ENCODE measurements at regions not wholly inside any gene's neighbourhood (a gene's known extent, or its start where the extent isn't known, plus 50 kb on each side); places are given as distances from the start of the nearest gene placed in this dataset.

GRCh38 chr21:27713154-27714109 lies 746.5 kb upstream of the ADAMTS5 start:
- DNase-seq (ENCODE audit: low read depth in 3 of 3) = no peak

GRCh38 chr21:27704567-27705166 lies 737.8 kb upstream of the ADAMTS5 start:
- no peak for DNase-seq (ENCODE audit: low read depth in 3 of 3)

- no peak for DNase-seq (ENCODE audit: low read depth in 3 of 3)
Measured at GRCh38 chr21:27703791-27704190, 736.9 kb upstream of the ADAMTS5 start.

GRCh38 chr21:27700974-27701614 lies 734.2 kb upstream of the ADAMTS5 start:
- peak in 2 of 3 experiments; percentile 3 to 13 for DNase-seq (ENCODE audit: low read depth in 3 of 3)

- no peak for DNase-seq (ENCODE audit: low read depth in 3 of 3)
Measured at GRCh38 chr21:27695246-27695645, 728.4 kb upstream of the ADAMTS5 start.

GRCh38 chr21:27694667-27695066 lies 727.8 kb upstream of the ADAMTS5 start:
- no peak for DNase-seq (ENCODE audit: low read depth in 3 of 3)

- DNase-seq (ENCODE audit: low read depth in 3 of 3) = no peak
Measured at GRCh38 chr21:27693376-27693775, 726.5 kb upstream of the ADAMTS5 start.

GRCh38 chr21:27691516-27691915 lies 724.6 kb upstream of the ADAMTS5 start:
- no peak for DNase-seq (ENCODE audit: low read depth in 3 of 3)

GRCh38 chr21:27691006-27691405 lies 724.1 kb upstream of the ADAMTS5 start:
- DNase-seq (ENCODE audit: low read depth in 3 of 3) = no peak

GRCh38 chr21:27690426-27690825 lies 723.5 kb upstream of the ADAMTS5 start:
- no peak for DNase-seq (ENCODE audit: low read depth in 3 of 3)

GRCh38 chr21:27688773-27689172 lies 721.9 kb upstream of the ADAMTS5 start:
- no peak for DNase-seq (ENCODE audit: low read depth in 3 of 3)

- no peak for DNase-seq (ENCODE audit: low read depth in 3 of 3)
Measured at GRCh38 chr21:27683292-27683691, 716.4 kb upstream of the ADAMTS5 start.

GRCh38 chr21:27681841-27682240 lies 715.0 kb upstream of the ADAMTS5 start:
- DNase-seq (ENCODE audit: low read depth in 3 of 3) = no peak

GRCh38 chr21:27681038-27681437 lies 714.1 kb upstream of the ADAMTS5 start:
- no peak for DNase-seq (ENCODE audit: low read depth in 3 of 3)

GRCh38 chr21:27680181-27680580 lies 713.3 kb upstream of the ADAMTS5 start:
- DNase-seq (ENCODE audit: low read depth in 3 of 3) = no peak

- no peak for DNase-seq (ENCODE audit: low read depth in 3 of 3)
Measured at GRCh38 chr21:27678511-27678910, 711.6 kb upstream of the ADAMTS5 start.

- no peak for DNase-seq (ENCODE audit: low read depth in 3 of 3)
Measured at GRCh38 chr21:27677546-27677945, 710.7 kb upstream of the ADAMTS5 start.

GRCh38 chr21:27675306-27675705 lies 708.4 kb upstream of the ADAMTS5 start:
- DNase-seq (ENCODE audit: low read depth in 3 of 3) = no peak

- DNase-seq (ENCODE audit: low read depth in 3 of 3) = no peak
Measured at GRCh38 chr21:27674041-27674615, 707.2 kb upstream of the ADAMTS5 start.

GRCh38 chr21:27673581-27673980 lies 706.7 kb upstream of the ADAMTS5 start:
- no peak for DNase-seq (ENCODE audit: low read depth in 3 of 3)

GRCh38 chr21:27671207-27671606 lies 704.3 kb upstream of the ADAMTS5 start:
- DNase-seq (ENCODE audit: low read depth in 3 of 3) = no peak

- no peak for DNase-seq (ENCODE audit: low read depth in 3 of 3)
Measured at GRCh38 chr21:27653481-27653880, 686.6 kb upstream of the ADAMTS5 start.
